H1 (cell line): ENCODE measurements at regions not wholly inside any gene's neighbourhood (a gene's known extent, or its start where the extent isn't known, plus 50 kb on each side); places are given as distances from the start of the nearest gene placed in this dataset.

Source experiments
- CTCF ChIA-PET: fragments of 300-600 bp; sonication (Branson Sonifier 250); formaldehyde crosslinking; loops from one replicate; lab custom pipeline; 2021; ENCODE audit not compliant: partially characterized antibody; lab: Charles Lee
- POLR2A ChIA-PET: fragments of 300-600 bp; sonication (Branson Sonifier 250); formaldehyde crosslinking; loops from one replicate; lab custom pipeline; 2021; ENCODE audit warnings: inconsistent platforms; ENCODE audit not compliant: partially characterized antibody; lab: Charles Lee
- DNase-seq, 2 experiments: peaks; one replicate each; pipeline versions ENCODE4 v3.0.0 to v3.0.0-alpha.2; 2010 to 2022; ENCODE audit warnings: low spot score in 2 of 2, low read depth in 1 of 2, mixed read lengths in 1 of 2
- FAIRE-seq: peaks from 2 replicates; lab custom pipeline; 2011; peaks lifted over from hg19 to GRCh38; lab: Jason Lieb, UNC
- H2AFZ ChIP-seq: 2 replicates; pipeline ENCODE4 v1.8.1; 2012; ENCODE audit warnings: low read length, inconsistent platforms
- H2AK5ac ChIP-seq: 2 replicates; pipeline ENCODE4 v1.6.1; 2013; ENCODE audit warnings: low read depth, low read length
- H2BK120ac ChIP-seq: replicated peaks from 2 replicates; pipeline ENCODE3; 2013; ENCODE audit warnings: low read depth, low read length, inconsistent platforms
- H2BK12ac ChIP-seq: 2 replicates; pipeline ENCODE4 v1.6.1; 2013; ENCODE audit warnings: low read depth, low read length
- H2BK15ac ChIP-seq: 2 replicates; pipeline ENCODE4 v1.6.1; 2013; ENCODE audit warnings: low read length
- H2BK20ac ChIP-seq: 2 replicates; pipeline ENCODE4 v1.6.1; 2013; ENCODE audit warnings: low read length
- H2BK5ac ChIP-seq: 2 replicates; pipeline ENCODE4 v1.6.1; 2013; ENCODE audit warnings: low read depth, low read length
- H3K14ac ChIP-seq: 2 replicates; pipeline ENCODE4 v1.6.1; 2013; ENCODE audit warnings: inconsistent platforms; ENCODE audit not compliant: insufficient read length
- H3K18ac ChIP-seq: 2 replicates; pipeline ENCODE4 v1.6.1; 2013; ENCODE audit warnings: low read length; ENCODE audit errors: extremely low read depth
- H3K23ac ChIP-seq: 2 replicates; pipeline ENCODE4 v1.6.1; 2013; ENCODE audit warnings: inconsistent platforms; ENCODE audit not compliant: insufficient read length
- H3K23me2 ChIP-seq: 2 replicates; pipeline ENCODE4 v1.6.1; 2013; ENCODE audit warnings: low read depth, low read length
- H3K27ac ChIP-seq: 2 replicates; pipeline ENCODE4 v1.6.1; 2011; ENCODE audit warnings: low read depth, low read length, inconsistent platforms
- H3K27me3 ChIP-seq, 4 experiments: replicated peaks in 1 of 4; 1 replicate in 1 of 4; 2 replicates in 3 of 4; pipeline versions ENCODE4 v1.6.1 to v1.8.1; 2011 to 2013; ENCODE audit warnings: low read length in 3 of 4, mild to moderate bottlenecking in 3 of 4, inconsistent platforms in 2 of 4, mixed read lengths in 2 of 4, moderate library complexity in 1 of 4; ENCODE audit not compliant: control insufficient read depth in 3 of 4, insufficient read depth in 3 of 4; ENCODE audit errors: extremely low read depth in 1 of 4
- H3K36me3 ChIP-seq, 4 experiments: 2 replicates each; pipeline versions ENCODE4 v1.6.1 to v1.8.1; 2011 to 2013; ENCODE audit warnings: mild to moderate bottlenecking in 4 of 4, low read length in 3 of 4, moderate library complexity in 2 of 4, control low read depth in 1 of 4, inconsistent platforms in 1 of 4; ENCODE audit not compliant: insufficient read depth in 4 of 4, control insufficient read depth in 2 of 4
- H3K4ac ChIP-seq: replicated peaks from 2 replicates; pipeline ENCODE3; 2013; ENCODE audit warnings: low read length, low read depth, mixed read lengths, inconsistent platforms; ENCODE audit not compliant: insufficient read length
- H3K4me1 ChIP-seq, 4 experiments: replicated peaks in 1 of 4; 1 replicate in 1 of 4; 2 replicates in 3 of 4; pipeline versions ENCODE4 v1.6.1 to v1.8.1; 2011 to 2013; ENCODE audit warnings: low read length in 3 of 4, inconsistent platforms in 2 of 4, mixed read lengths in 1 of 4; ENCODE audit not compliant: insufficient read depth in 4 of 4, control insufficient read depth in 3 of 4
- H3K4me2 ChIP-seq, 2 experiments: 2 replicates each; pipeline versions ENCODE4 v1.6.1 to v1.8.1; 2011 to 2013; ENCODE audit warnings: low read depth in 2 of 2, low read length in 2 of 2, control low read depth in 1 of 2, inconsistent platforms in 1 of 2, mild to moderate bottlenecking in 1 of 2; ENCODE audit not compliant: insufficient read depth in 1 of 2
- H3K4me3 ChIP-seq, 4 experiments: fragments of 200-600, 300-600 bp in 1 of 4; sonication (generic), shearing (Covaris generic), sonication (Bioruptor Twin) in 1 of 4; 2 replicates each; pipeline versions ENCODE4 v1.5.1 to v1.8.1; 2011 to 2016; ENCODE audit warnings: low read length in 4 of 4, low read depth in 3 of 4, control low read depth in 2 of 4, inconsistent platforms in 2 of 4, mild to moderate bottlenecking in 2 of 4, mixed read lengths in 1 of 4, moderate library complexity in 1 of 4; ENCODE audit not compliant: insufficient read depth in 2 of 4; ENCODE audit errors: extremely low read depth in 1 of 4
- H3K56ac ChIP-seq: replicated peaks from 2 replicates; pipeline ENCODE3; 2013; ENCODE audit warnings: low read depth, mild to moderate bottlenecking, mixed read lengths, low read length, inconsistent platforms; ENCODE audit not compliant: insufficient read length
- H3K79me1 ChIP-seq: 2 replicates; pipeline ENCODE4 v1.6.1; 2013; ENCODE audit warnings: low read depth, low read length, control low read depth
- H3K79me2 ChIP-seq, 2 experiments: 2 replicates each; pipeline versions ENCODE4 v1.6.1 to v1.8.1; 2012 to 2013; ENCODE audit warnings: low read length in 2 of 2, mild to moderate bottlenecking in 2 of 2, inconsistent platforms in 1 of 2; ENCODE audit not compliant: insufficient read depth in 2 of 2, control insufficient read depth in 1 of 2
- H3K9ac ChIP-seq, 4 experiments: replicated peaks in 1 of 4; 1 replicate in 1 of 4; 2 replicates in 3 of 4; pipeline versions ENCODE4 v1.6.1 to v1.8.1; 2011 to 2013; ENCODE audit warnings: low read depth in 3 of 4, low read length in 3 of 4, control low read depth in 2 of 4, mild to moderate bottlenecking in 2 of 4, moderate library complexity in 2 of 4, inconsistent platforms in 1 of 4; ENCODE audit errors: extremely low read depth in 1 of 4
- H3K9me3 ChIP-seq, 2 experiments: 2 replicates each; pipeline versions ENCODE4 v1.6.1 to v1.8.1; 2012 to 2013; ENCODE audit warnings: mild to moderate bottlenecking in 2 of 2, moderate library complexity in 2 of 2, control low read depth in 1 of 2, inconsistent platforms in 1 of 2, low read depth in 1 of 2, low read length in 1 of 2, mixed read lengths in 1 of 2; ENCODE audit not compliant: insufficient read depth in 2 of 2
- H4K20me1 ChIP-seq, 2 experiments: replicated peaks in 1 of 2; 2 replicates each; pipeline versions ENCODE3 to v1.8.1; 2011 to 2013; ENCODE audit warnings: inconsistent platforms in 2 of 2, low read length in 2 of 2, mild to moderate bottlenecking in 1 of 2; ENCODE audit not compliant: insufficient read depth in 2 of 2, control insufficient read depth in 1 of 2
- H4K5ac ChIP-seq: 2 replicates; pipeline ENCODE4 v1.6.1; 2013; ENCODE audit warnings: low read length, low read depth, mixed read lengths, inconsistent platforms; ENCODE audit not compliant: insufficient read length
- H4K8ac ChIP-seq: 2 replicates; pipeline ENCODE4 v1.8.0; 2013; ENCODE audit warnings: mild to moderate bottlenecking, moderate library complexity, low read length, inconsistent platforms; ENCODE audit not compliant: insufficient read depth; ENCODE audit errors: extremely low read depth
- H4K91ac ChIP-seq: replicated peaks from 2 replicates; pipeline ENCODE3; 2013; ENCODE audit warnings: low read length, mixed read lengths, inconsistent platforms; ENCODE audit not compliant: insufficient read length
- KDM1A ChIP-seq: fragments of 200-600, 300-600 bp; sonication (generic); IDR thresholded peaks from 2 replicates; pipeline ENCODE4 v1.7.1; 2016; ENCODE audit warnings: mild to moderate bottlenecking, low read length, borderline replicate concordance
- POLR2A ChIP-seq, 2 experiments: IDR thresholded peaks; 1 replicate in 1 of 2; 2 replicates in 1 of 2; pipeline ENCODE4 v1.6.1; 2011; ENCODE audit warnings: low read depth in 2 of 2, low read length in 2 of 2, mild to moderate bottlenecking in 2 of 2; ENCODE audit errors: control extremely low read depth in 1 of 2
- TAF7 ChIP-seq: optimal IDR thresholded peaks from 2 replicates; pipeline ENCODE3; 2011; ENCODE audit warnings: low read depth, mild to moderate bottlenecking, inconsistent platforms, low read length, moderate library complexity, borderline replicate concordance
- WGBS, 2 experiments: shearing (Covaris generic) in 1 of 2; methylation state at CpG; one replicate each; pipeline versions ENCODE4 v1.1.6 to v1.1.7; 2013 to 2015; ENCODE audit warnings: low lambda C conversion rate in 2 of 2, mixed read lengths in 2 of 2, inconsistent platforms in 1 of 2, low coverage in 1 of 2, missing lambda C conversion rate in 1 of 2; ENCODE audit not compliant: insufficient replicate concordance in 2 of 2, insufficient coverage in 1 of 2, insufficient read length in 1 of 2; ENCODE audit errors: extremely low coverage in 1 of 2, missing lambda C conversion rate in 1 of 2; 5-methylcytosine and 5-hydroxymethylcytosine counted together

DNA sequence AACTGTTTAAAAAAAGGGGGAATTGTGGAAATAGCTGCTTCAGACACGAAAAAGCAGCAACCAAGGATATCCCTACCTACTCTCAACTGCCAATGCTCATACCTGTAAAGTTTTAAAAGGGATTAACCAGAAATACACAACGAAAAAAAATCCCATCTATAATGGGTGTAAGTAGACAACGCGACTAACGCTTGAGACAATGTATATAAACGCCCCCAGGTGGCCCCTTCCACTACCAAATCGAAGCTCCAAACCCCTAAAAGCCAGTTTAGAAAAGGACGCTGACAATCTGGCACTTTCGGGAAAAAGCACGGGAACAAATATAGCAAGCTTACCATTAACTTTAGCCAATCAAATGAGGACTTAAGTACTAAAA, 94.5 kb upstream of the BTN3A2 start:
- no peak overlapping the region for H2AK5ac ChIP-seq
- H3K18ac ChIP-seq: peak overlapping the region; percentile 81; the same call in 1 of the 2 replicates
- 2% methylated on average over 10 of the region's 10 CpGs; no CpG with 5 or more reads in 1 of the 2 experiments for WGBS, 2 experiments
- H2BK15ac ChIP-seq: no peak overlapping the region
- peaks cover 0 to 6% (median 2%) of the 10 kb centered on the region in 4 experiments; a peak in 4 of 7 replicates for H3K4me1 ChIP-seq
- peak overlapping the region; percentile 76 to 84 for H3K4me2 ChIP-seq
- H4K5ac ChIP-seq: no peak overlapping the region
- H3K23me2 ChIP-seq: peaks cover 4% of the 10 kb centered on the region
- H3K9ac ChIP-seq: peak overlapping the region; percentile 75 to 94 (median 91)
- H3K27ac ChIP-seq: peak overlapping the region; percentile 87
- DNase-seq (no peak), FAIRE-seq (no peak)
- H2BK120ac ChIP-seq: peak overlapping the region; percentile 75
- no peak overlapping the region for H3K23ac ChIP-seq
- TF ChIP-seq KDM1A (no peak), TAF7 (peak; percentile 87), POLR2A (IDR thresholded peaks at IDR 0.05; ENCODE audit: control extremely low read depth in 1 of 2, low read depth in 2 of 2, low read length in 2 of 2) (peak in 1 of 2 experiments; percentile 8; a peak in 1 of 3 replicates)
- H3K56ac ChIP-seq: peak overlapping the region; percentile 78
- H3K79me2 ChIP-seq: peaks cover 0 to 16% of the 10 kb centered on the region in 2 experiments; a peak in 2 of 4 replicates
- no peak overlapping the region for H2BK20ac ChIP-seq
- peak overlapping the region; percentile 95; the same call in 1 of the 2 replicates for H2BK5ac ChIP-seq
- peaks cover 3% of the 10 kb centered on the region in 2 experiments for H4K20me1 ChIP-seq
- POLR2A ChIA-PET: interaction anchor here (0.8 to 25.5 kb wide), 46 partner anchors 8 to 1623 kb away, joined by 3 to 758 read pairs (median 7); a partner anchor contains a TSS
- H2BK12ac ChIP-seq: no peak overlapping the region
- H3K36me3 ChIP-seq: no peaks in the 10 kb centered on the region
- peak overlapping the region; percentile 38 for H3K14ac ChIP-seq
- peak overlapping the region; percentile 73 to 97 (median 88) for H3K4me3 ChIP-seq
- no peak overlapping the region for H4K8ac ChIP-seq
- CTCF ChIA-PET: interaction anchor here (1.0 to 10.3 kb wide), 7 partner anchors 13 to 34 kb away, joined by 3 to 93 read pairs (median 4); a partner anchor contains a TSS
- H3K4ac ChIP-seq: no peak overlapping the region
- H4K91ac ChIP-seq: no peak overlapping the region
- no peaks in the 10 kb centered on the region for H3K27me3 ChIP-seq
- no peaks in the 10 kb centered on the region for H3K79me1 ChIP-seq
- H2AFZ ChIP-seq: no peak overlapping the region
- H3K9me3 ChIP-seq: no peaks in the 10 kb centered on the region
